HG03103 (cell line): ENCODE measurements at regions not wholly inside any gene's neighbourhood (a gene's known extent, or its start where the extent isn't known, plus 50 kb on each side); places are given as distances from the start of the nearest gene placed in this dataset.

ENCODE experiments used
- ATAC-seq: cut with Tn5 transposase; IDR thresholded peaks from one replicate; pipeline ENCODE4 v1.9.1; 2021; ENCODE audit warnings: low read depth; ENCODE audit not compliant: unreplicated experiment

GRCh38 chr7:155360495-155361345, 63.0 kb downstream of the INSIG1 start:
- no peak for ATAC-seq

- no peak for ATAC-seq
Measured at GRCh38 chr7:155361346-155361680, 63.6 kb downstream of the INSIG1 start.

- no peak for ATAC-seq
Measured at GRCh38 chr7:155361947-155362346, 64.3 kb downstream of the INSIG1 start.

GRCh38 chr7:155362380-155363145, 64.9 kb downstream of the INSIG1 start:
- no peak for ATAC-seq

GRCh38 chr7:155363146-155363539, 65.5 kb downstream of the INSIG1 start:
- no peak for ATAC-seq

DNA sequence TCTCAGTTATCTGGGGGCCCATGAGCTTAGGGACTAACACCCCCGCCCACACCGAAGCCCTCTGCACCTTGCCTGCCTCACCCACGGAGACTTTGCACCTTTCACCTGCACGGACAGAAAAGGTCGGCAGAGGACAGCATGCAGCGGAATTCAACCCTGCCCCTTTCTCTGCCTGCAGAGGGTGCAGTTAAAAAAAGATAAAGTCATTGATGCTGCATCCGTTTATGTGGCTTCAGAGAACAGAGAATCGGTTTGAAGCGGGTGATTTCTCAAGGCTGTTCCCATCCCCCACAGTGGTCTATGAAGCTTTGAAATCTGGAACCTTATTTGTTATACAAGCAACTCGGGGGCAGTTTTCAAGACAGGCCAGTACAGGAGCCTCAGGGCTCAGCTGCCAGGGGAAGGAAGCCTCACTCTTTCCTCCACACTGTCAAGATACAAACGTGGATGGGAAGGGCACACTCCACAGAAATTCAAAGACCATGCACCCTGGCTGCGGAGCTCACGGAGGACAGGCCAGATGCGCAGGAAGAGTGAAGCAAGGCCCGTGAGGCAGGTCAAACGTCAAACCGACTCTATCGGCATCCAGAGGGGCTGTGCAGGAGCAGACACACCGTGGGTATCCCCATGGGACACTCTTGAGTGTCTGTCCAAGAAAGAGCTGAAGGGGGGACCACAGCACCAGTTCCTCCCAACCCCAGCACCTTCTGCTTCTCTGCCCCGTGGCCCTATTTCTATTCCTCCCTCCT, 66.3 kb downstream of the INSIG1 start:
- ATAC-seq: no peak

- no peak for ATAC-seq
Measured at GRCh38 chr7:155365146-155365874, 67.6 kb downstream of the INSIG1 start.

DNA sequence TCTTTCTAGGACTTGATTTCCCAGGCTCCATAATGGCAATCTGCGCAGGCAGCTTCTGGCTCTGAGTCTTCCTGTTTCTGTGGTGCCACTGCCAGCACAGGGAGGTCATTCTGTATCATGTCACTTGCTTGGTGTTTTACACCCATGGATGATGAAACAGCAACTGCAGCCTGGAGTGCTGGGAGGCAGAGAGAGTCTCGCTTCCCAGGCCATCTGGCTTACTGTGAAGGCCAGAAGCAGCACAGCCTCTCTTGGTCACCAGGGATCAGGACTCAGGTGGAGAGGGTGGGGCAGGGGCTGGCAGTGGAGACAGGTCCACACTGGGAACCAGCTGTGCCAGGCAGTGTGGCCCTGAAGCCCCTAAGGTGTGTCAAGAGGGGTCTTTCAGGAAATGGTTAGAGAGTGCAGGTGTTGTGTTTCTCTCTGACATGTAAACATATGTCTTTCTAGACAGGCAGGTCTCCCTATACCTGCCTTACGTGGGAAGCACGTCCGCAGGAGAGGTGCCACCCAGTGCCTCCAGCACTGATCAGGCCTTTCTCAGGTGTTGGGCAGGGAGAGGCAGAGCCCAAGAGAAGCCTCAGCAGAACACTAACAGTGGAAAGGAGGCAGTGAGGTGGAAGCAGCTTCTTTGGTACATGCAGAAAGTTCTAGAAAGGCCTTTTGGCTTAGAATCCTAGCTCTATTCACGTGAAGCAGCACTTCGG, 71.4 kb downstream of the INSIG1 start:
- ATAC-seq: no peak

DNA sequence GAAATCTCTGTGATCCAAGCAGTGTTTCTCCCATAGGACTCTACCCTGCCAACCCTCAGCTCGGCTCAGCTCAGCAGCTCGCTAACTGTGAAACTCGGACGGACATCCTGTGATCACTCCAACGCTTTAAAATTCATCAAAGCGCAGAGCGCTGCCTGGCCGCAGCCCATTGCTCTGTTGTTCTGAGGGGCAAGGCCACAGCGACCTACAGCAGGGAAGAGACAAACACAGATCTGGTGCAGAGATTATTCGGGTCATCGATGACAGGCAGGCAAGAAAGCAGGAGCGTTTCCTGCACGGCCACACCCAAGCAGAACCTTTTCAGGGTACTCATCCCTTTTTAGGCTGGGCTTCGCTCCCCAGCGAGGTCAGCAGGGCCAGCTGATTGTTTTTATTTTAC, 72.1 kb downstream of the INSIG1 start:
- no peak for ATAC-seq

DNA sequence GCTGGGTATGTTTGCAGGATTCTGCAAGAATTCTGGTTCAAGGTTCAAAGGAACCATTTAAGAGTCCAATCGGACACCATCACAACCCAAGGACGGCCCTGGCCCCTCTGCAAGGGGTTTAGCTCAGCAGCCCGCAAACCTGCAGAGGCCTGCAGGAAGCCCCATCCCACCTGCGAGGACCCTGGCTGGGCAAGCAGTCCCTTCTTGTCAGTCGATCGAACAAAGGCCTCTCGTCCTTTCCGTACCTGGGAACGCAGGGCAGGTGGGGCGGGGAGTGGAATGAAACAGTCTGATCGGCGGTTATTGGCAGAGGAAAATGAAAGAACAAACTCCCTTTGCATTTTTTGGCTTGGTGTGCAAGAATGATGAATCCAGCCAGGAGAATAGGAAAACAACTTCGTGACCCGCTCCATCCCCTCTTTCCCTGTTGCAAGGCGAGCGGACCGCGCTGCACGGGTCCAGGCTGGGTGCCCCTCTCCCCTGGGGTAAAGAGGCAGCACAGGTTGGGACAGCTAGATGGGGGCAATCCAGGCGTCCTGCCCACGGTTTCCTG, 73.7 kb downstream of the INSIG1 start:
- no peak for ATAC-seq

GRCh38 chr7:155371884-155372781, 74.5 kb downstream of the INSIG1 start:
- no peak for ATAC-seq

- ATAC-seq: no peak
Measured at GRCh38 chr7:155372782-155373358, 75.2 kb downstream of the INSIG1 start.

GRCh38 chr7:155373359-155374273, 75.9 kb downstream of the INSIG1 start:
- no peak for ATAC-seq

DNA sequence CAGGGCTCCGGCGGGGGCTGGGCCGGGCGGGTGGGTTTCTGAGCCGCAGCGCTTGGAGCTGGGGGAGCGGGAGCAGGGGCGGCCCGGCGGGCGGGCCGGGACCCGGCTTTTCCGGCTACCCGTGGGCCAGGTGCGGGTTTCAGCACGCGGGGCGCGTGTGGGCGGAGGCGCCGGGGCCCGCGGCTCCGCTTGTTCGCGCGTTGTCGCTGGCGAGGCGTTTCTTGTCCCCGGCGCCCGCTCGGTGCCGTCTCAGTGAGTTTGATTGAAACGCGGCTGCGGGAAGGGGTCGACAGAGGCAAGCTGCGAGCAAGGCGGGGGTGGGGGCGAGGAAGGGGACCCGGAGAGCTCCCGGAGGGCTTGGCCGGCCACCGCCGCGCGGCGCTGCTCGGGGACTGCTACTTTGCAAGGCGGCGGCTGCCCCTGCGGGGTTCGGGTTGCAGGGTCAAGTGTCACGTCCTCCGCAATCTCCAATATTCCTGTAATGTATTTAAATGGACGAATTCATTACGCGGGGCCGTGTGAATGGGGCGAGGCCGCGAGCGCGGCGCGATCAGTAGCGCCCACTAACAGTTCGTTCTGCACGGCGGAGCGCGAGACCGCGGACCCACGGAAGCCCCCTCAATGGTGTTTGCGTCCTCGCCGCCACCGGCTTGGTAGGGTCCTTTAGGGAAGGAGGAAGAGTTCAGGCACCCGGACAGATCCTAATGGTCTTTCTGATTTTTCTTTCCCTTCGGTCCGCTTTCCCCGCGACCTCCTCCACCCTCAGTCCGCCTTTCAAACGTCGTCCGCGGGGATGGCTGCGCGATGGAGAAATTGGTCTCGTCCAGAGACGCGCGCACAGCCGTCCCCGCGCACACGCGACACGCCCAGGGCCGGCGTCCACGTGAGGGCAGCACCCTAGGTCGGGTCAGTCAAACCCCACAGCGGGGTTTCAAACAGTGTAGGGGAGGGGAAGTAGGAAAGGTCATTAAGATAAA, 76.9 kb downstream of the INSIG1 start:
- ATAC-seq: no peak

DNA sequence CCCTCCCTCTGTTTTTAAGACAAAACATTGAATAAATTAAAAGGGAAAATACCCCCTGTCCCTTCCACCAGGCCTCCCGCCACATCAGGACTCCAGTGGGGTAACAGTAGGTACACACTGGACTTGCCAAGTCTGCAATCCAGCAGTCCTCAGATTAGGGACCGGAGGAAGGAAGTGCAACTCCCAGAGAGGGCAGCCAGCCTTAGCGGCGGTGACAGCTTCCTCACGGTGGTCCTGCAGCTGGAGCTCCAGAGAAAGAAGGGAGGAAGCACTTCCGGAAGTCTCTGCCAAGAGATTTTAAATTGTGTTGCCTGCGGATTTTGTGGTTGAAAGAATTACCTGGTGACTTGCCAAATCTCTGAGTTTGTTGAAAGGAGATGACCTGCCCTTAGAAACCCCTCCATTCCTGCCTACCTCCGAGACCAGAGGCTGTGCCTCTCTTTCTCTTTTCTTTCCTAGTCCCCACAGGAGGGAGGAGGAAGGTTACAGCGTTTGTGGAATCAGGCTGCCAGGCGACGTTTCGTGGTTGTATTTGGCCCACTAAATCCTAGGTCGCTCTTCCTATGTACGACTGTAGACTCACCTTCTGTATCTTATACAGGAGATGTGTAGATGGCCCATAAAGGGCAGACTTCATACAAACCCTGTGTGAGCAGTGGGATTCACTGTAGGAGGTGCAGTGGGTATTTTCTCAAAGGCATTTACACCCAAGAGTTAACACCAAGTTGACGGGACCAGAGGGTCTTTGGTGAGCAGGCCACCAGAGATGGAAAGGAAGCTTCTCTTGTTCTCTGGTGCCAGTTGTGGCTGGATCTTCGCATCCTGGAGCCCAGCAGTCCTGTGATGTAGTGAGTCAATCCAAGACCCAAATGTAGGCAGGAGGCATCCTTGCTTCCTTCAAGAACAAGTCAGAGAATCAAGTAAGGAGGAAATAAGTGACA, 77.9 kb downstream of the INSIG1 start:
- no peak for ATAC-seq
